GM04504 (cell line): ENCODE measurements at regions not wholly inside any gene's neighbourhood (a gene's known extent, or its start where the extent isn't known, plus 50 kb on each side); places are given as distances from the start of the nearest gene placed in this dataset.

Experiments used
- DNase-seq: peaks from one replicate; pipeline ENCODE4 v3.0.0-alpha.2; 2012; ENCODE audit warnings: low read depth

DNA sequence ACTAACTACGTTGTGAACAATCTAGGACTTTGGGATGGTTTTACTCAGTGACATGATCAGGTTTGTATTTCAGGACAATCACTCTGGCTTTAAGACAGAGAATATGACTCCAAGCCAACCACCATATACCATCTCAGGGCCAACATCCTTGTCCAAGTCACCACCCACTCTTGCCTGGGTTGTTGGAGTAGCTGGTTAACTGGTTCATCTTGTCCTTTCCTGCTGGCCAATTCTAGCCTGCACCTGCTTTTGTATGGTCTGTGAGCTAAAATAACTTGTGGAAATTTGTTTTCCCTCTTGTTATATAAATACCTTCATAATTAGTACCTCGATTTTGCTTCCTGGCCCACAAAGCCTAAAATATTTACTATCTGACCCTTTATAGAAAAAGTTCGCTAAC, 306.8 kb upstream of the STT3B start:
- DNase-seq, result no peak

DNA sequence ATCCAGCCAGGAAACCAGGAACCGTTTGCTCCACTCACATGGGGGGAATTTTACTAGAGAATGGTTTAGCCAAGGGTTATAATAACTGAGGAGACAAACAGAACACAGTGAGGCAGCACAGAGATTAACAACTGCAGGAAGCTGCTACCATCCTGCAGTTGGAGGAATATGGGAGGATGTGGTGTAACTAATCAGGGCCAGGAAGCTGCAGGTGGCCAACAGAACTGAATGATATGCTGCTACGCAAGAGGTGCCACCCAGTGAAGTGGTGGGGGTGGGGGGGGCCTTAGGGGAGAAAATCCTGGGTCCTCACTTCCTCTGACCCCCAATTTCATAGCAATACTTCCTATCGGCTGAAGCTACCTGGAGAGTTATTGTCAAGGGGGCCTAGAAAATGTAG, 306.4 kb upstream of the STT3B start:
- DNase-seq, result no peak

DNA sequence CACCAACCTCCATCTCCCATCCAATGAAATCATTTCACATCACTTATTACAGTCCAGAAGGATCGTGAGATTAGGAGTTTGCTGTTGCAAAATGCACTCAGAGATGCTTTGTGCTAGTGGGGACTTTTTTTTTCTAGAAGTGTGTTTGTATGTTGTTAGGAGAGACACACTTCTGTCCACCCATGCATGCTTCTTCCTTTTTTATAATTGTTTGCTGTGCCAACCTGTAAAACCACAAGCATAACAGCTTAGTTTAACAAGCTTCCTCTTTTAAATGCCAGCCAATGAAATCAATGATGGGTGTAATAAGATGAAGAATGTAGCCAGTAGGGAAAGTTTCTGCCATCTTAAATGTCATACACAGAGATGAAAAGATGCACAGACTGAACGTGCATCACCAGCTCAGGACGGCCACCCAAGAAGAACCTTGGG, 305.6 kb upstream of the STT3B start:
- no peak for DNase-seq

DNA sequence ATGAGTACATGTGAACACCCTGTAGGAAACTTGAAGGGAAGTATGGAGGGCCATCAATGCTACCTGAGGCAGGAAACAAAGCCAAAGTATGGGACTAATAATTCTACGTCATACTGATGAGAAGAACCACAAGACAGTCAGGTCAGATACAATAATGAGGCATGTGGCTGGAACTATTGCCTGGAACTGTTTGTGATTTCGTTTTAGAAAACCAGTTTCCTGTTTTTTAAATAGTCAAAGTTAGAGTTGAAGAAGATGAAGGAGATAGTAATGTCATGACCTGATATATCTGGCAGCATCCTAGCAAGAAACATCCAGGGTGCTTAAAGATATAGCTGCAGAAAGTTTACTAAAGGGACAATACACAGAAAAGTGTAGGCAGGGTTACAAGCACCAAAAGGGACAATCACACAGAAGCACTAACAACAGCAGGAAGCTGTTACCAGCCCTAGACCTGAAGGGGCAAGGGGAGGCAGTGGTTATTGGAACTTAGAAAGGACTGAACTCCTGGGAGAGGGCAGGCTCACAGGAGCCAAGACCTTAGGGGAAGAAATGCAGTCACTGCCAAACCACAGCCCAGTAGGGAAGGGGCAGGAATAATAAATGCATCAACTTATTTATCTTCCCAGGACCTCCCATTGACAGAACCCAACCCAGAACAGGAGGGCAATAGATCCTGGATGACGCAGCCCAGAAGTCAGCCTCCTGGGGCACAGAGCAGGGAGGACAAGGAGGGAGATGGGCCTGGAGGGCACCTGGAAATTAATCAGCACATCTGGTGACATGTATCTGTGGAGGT, 302.1 kb upstream of the STT3B start:
- no peak for DNase-seq

DNA sequence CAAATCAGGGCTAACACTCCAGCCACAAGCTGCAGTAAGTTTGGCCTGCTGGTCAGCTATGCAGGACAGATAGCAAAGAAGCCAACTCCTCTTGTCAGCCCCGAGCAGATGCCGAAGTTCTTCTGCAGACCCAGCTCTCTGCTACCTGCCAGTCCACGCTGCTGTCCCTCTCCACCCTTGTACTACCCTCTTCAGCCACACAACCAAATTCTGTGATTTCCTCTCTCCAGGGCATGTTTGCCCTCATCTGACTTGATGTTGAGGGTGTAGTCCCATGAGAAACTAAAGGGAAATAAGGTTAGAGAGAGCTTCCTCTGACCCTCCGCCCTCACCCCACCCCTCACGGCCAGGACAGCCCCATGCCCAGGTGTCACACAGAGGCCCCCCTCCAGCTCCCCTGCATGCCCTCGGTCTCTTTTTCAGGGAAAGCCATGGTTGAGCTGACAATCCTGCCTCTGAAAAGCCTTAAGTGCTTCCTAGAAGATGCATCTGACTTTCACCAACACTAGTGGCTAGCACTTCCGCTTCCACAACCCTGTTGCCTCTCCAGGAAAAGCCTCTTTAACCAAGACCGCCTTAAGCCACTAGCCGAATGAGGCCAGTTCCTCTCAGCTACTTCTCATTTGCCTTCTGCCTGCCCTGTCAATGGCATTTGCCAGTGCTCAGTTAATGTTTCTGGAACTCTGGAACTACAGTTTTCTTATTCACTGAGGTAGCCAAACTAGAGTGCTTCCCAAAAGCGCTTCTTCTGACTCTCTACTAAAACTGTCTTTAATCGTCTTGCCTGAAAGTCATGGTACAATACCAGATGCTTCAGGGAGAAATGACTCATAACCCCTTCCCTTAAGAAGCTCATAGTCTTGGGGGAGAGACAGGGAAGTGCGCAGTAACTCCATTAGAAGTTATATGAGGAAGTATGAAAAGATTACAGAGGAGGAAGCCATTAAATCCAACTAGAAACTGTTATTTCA, 300.4 kb upstream of the STT3B start:
- DNase-seq, result no peak

DNA sequence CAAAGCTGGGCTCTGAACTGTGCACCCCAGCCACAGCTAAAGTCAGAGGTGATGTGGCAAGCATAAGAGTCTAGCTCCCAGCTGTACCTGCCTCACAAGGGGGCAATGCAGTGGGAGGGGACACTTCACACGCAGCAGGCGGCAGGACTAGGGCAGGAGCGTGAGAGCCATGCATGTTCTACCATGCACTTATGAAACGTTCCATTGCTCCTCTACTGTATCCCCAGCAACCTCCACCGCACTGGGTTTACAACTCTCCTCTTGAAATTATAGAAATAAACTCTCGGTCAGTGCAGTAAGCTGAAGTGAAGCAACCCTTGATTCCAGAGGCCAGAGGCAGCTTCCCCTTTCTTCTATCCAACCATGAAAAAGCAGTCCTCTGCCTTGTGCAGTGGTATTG, 298.6 kb upstream of the STT3B start:
- no peak for DNase-seq

DNA sequence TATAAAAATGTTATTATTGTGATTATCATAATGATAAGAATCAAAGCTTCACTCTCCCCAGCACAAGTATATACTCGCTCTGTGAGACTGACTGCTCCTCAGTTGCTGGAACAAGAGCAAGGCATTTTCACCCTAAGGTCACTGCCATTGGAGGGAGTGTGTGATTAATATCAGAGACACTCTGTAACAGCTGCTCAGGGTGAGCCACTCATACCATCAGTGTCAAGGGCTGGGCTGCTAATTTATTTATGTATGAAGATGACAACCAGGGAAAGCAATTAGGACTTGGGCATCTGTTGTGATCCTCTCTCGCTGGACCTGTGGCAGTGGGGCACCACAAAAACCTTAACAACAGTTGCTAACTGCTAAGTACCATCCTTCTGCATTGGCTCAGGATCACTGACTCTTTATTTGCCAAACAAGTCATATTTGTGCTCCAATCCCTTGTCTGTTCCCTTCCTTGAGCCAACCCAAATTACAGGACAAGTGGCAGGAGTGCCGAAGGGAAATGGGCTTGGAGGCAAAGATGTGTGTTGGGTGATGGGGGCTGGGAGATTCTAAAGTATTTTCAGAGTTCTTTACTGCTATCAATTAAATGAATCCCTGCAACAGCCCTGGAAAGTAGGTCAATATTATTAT, 297.5 kb upstream of the STT3B start:
- DNase-seq, result no peak

DNA sequence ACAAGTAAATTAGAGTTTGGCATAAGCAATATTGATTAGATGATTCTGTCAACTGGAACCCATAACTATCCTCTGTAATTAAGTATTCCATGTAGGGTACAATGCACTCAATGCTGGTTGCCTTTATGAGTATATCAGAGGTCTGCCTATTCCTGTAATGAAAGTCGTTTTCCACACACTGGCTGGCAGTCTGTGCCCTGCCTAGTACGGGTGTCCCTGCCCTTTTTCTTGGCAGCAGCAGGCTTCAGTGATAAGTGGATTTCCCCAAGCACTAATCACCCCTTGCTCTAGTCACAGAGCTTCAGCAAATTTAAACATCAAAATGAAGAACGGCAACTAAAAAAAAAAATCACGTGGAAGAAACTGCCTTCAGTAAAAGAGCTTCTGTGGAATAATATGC, 294.8 kb upstream of the STT3B start:
- DNase-seq, result no peak

DNA sequence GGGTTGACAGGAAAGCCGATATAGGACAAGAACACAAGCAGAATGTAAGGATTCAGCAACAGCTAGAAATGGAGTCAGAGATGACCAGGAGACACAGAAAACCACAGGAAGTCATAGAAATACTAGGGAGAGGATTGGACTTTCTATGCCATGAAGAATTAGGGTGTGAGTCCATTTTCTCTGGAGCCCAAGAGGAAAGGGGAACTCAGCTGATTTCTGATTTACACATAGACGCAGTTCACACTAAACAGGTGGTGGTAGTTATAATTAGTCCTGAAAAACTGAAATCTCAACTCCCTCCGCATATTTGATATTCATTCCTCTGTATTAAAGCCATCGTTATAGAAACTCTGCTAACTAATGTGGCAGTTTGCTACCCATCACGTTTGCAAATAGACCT, 292.7 kb upstream of the STT3B start:
- DNase-seq, result no peak

DNA sequence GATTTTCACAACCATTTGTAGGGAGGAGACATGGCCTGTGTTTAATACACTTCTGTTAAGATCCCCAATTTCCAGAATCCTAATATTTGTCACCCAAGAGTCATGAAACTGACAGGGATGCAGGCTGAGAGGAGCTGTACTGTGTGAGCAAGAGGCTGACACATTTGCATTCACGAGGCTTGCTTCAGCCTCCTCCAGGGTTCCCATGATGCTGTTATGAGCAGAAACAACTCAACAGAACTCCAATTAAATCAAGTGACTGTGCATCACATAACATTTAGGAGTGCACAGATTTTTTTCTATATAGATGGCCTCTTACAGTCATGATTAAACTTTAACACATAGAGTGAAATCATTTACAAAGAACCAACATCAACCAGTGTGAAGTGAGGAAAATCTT, 292.3 kb upstream of the STT3B start:
- no peak for DNase-seq

DNA sequence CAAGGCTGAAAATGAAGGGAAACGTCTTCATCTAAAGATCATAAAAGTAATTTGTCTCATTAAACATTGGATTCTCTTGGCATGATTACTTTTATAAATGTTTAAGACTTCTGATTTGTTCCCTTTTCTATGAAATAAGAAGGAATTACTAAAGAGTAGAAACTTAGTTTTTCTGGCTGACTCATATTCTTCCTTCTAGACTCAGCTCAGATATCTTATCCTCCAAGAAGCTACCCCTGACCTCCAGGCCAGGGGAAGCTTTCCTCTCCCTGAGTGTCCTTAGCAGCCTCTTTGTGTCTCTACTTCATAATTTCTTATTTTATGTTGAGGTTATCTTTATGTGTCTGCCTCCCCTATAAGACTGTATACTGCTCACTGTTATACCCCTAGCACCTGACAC, 291.9 kb upstream of the STT3B start:
- DNase-seq, result no peak

DNA sequence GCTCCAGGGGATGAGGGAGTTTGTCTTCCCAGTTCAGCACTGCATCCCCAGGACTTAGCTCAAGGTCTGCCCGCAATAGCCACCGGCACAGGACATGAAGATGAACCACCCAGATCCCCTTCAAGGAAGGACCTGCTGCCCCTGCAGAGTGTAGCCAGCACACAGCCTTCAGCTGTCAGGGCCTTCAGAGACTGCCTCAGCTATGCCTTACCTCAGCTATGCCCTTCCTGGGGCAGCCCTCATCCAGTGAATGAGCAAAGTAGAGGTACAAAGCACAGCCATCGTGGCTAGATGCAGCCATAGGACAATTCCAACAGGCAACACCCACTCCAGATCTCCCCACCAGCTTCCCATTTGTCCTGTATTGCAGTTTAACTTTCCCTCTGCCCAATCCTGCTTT, 291.2 kb upstream of the STT3B start:
- DNase-seq, result no peak

DNA sequence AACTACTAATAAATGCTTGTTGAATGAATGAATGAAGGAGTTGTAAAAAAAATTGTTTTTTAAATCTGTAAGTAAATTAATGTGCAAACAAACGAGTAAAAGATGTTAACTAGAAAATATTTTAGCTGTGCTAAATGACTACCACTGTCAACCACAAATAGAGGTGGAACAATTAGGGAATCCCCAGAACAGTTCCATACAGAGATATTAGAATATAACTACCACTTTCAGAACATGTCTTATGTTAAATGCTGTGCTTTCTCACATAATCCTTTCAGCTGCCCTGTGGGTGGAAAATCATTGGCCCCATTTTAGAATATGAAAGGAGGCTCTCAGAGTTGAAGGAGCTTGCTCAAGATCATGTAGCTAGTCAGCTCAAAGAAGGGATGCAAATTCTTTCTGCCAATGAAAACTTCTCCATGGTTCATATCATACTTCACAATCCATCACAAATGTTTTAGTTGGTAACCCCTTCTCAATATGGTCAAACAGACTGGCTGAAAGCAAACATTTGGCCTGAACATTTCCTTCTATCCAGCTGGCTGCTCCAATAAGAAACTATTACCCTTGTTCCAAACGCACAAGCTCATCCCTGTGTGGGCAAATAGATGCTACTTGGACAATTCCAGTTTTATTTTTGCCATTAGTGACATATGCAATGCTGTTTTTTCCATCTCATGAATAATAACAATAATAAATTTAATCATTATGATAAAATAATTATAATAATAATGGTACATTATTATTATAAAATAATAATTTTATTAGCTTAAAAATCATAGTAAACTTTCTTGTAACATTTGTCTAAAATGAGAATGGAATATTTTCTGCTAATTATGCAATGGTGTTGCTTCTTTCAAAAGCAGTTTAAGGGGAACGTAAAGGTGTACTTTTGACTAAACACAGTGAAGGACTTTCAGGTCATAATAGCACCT, 290.4 kb upstream of the STT3B start:
- no peak for DNase-seq

DNA sequence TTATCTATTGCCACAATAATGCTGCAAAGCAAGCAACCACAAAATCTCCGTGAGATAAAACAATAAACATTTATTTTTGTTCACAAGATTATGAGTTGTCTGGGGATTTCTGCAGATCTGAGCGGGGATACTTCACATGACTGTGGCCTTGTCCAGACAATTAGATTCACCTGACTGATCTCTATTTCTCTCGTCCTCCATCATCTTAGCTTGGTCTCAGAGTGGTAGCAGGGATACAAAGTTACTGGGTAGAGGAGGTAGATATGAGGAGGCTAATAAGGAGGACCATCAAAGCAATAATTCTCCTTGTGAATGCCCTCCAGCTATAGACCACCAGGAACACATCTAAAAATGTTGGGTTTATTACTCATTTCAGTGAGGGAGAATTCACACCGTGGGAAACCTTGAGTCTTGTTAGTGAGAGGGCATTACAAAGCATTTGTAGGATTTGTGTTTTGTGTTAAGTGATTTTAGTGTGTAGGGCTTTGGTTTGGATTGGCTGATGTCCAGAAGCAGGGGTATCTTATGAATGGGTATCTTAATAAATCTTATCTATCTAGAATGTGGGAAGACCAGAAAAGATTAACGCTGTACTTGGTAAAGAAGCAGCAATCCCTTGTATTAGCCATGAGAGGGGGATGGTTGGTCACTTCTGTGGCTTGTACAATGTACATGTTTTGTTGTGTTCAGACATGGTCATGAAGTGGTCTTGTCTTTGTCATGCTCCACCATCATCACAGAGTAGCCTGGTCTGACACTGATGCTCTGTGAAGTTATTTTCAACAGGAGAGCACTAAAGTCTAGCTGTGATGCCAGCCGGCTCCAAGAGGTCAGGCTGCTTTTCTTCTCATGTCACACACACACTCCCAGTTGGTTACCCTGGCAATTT, 287.6 kb upstream of the STT3B start:
- DNase-seq, result no peak

DNA sequence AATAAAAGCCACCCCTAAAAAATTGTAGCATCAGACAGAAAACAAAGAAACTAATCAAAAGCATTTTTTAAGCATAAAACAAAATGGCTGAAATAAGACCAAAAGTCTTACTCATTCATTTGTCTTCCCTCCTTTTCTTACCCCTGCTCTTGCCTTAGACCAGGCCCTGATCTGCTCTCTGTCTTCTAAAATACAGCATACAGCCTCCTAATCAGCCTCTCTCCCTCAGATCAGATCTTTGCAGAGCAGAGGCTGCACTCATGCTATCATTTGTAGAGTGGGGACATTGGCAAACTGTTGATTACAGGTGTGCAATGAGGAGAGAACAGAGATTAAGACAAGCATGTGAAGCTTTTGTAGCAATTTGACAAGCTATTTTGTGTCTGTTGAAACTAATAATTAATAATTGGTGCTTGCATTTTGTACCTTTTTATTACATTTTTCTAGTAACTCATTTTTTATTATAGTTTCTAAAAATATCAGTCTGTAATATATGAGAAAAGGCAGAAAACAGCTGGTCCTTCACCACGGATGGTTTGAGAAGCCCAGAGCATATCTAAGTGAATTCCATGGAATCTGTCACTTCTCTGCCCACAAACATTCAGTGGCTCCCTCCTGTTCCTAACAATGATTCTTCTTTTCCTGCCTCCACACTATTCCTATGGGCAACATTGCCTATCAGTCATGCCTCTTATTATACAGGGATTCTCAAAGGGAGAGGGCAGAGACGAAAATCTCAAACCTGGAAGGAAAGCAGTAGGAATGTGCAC, 286.2 kb upstream of the STT3B start:
- no peak for DNase-seq

DNA sequence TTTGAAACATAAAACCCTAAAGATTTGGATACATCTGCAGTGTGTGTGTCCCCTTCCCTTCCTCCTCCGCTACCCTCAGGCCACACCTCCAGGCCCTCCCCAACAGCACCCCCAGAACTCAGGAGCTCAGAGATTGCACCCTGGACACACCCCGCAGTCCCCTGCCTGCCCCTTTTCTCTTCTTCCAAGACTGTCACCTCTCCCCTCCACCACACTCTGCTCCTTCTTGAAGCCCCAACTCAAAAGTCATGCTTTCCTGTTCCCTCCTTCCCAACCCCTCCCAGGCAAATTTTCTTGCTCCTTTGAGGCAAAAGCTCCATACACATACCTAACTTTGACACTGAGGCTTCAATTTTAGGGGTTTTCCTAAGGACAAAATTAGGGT, 285.7 kb upstream of the STT3B start:
- DNase-seq, result no peak

DNA sequence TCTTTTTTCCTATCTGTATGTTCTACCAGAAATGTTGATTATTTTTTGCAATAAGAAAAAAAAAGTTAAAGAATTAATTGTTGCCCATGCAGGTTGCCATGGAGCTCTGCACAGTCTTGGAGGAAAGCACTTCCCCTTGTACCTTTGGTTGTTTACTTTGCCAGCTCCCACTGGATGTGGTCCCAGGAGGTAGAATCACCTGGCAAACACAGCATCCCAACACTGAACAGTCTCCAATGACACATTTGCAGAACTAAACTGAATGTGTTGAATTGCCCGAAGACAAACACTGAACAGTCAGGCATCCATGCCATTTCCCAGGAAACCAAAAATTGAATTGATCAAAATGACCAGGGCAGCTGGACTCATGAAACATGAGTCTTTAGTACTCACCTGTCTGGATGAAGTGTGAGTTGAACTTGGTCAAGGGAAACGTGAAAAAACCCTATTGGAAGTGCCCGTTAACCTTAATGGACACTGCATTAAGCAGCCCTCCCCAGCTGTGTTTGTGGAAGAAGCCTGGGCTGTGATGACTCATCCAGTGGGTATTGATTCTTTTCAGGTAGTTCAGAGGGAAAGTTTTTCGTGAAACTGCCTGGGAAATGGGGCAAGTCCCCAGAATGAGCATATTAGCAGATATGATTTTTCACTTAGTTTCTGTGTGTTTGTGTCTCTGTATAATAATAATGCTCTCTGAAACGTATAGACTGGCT, 284.7 kb upstream of the STT3B start:
- no peak for DNase-seq

DNA sequence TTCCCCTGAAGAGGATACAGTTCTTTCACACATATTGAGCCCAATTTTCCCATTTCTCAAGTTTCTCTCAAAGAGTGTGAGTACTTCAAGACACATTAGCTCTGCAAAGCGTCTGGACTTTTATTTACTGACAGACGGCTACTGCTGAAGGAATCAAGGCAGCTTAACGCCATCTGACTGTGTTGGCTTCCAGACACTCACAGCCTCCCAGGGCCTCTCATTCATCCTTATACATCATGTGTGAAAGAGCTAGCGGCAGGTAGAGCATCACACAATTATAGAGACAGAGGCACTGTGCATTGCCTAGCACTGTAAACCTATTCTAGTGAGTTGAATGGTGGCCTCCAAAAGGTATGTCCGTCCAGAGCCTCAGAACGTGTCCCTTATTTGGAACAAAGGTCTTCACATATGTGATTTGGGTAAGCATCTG, 284.1 kb upstream of the STT3B start:
- no peak for DNase-seq

DNA sequence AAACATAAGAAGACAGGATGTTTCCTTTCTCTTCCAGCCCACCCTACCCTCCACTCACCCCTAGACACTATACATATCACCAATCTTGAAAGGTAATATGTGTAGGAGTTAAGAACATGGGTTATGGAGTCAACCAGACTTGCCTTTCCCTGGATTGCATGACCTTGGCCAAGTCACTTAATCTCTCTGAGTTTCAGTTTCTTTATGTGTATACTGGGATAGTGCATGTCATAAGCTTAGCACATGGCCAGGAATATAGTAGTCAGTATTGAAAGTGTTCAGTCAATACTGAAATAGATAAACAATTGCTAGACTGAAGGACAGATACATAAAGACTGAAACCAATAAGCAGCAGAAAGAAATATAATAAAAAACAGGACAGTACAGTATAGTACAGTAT, 283.2 kb upstream of the STT3B start:
- no peak for DNase-seq
